HCT116 (cell line): ENCODE measurements at regions not wholly inside any gene's neighbourhood (a gene's known extent, or its start where the extent isn't known, plus 50 kb on each side); places are given as distances from the start of the nearest gene placed in this dataset.

Source experiments
- ATF3 ChIP-seq: IDR thresholded peaks from 2 replicates; pipeline ENCODE4 v1.6.1; 2012
- CTCF ChIP-seq, 3 experiments: fragments of 200-600 bp in 1 of 3; sonication (generic) in 1 of 3; IDR thresholded peaks in 2 of 3; conservative IDR thresholded peaks in 1 of 3; 2 replicates each; pipeline ENCODE4 v1.5.1; 2012 to 2017; ENCODE audit warnings: low read depth in 2 of 3, low read length in 2 of 3, antibody characterized with exemption in 1 of 3, borderline replicate concordance in 1 of 3, control low read depth in 1 of 3, mild to moderate bottlenecking in 1 of 3, mixed read lengths in 1 of 3, mixed run types in 1 of 3, moderate library complexity in 1 of 3; ENCODE audit not compliant: insufficient read depth in 1 of 3
- EZH2 ChIP-seq: fragments of 200-600 bp; sonication (generic); IDR thresholded peaks from 2 replicates; pipeline ENCODE4 v1.6.1; 2017; ENCODE audit warnings: antibody characterized with exemption, mixed run types
- EZH2phosphoT487 ChIP-seq: fragments of 200-600 bp; IDR thresholded peaks from 2 replicates; pipeline ENCODE4 v1.6.1; 2018; ENCODE audit warnings: antibody characterized with exemption, borderline replicate concordance
- JUND ChIP-seq: IDR thresholded peaks from 2 replicates; pipeline ENCODE4 v1.6.1; 2012
- MAX ChIP-seq: IDR thresholded peaks from 2 replicates; pipeline ENCODE4 v1.6.1; 2012
- POLR2A ChIP-seq: IDR thresholded peaks from 2 replicates; pipeline ENCODE4 v1.7.0; 2011; ENCODE audit warnings: borderline replicate concordance; ENCODE audit not compliant: insufficient read depth, insufficient read length; ENCODE audit errors: extremely low read depth
- POLR2AphosphoS5 ChIP-seq: IDR thresholded peaks from 2 replicates; pipeline ENCODE4 v1.6.1; 2011; ENCODE audit warnings: mild to moderate bottlenecking, low read depth, low read length, moderate library complexity
- REST ChIP-seq: IDR thresholded peaks from 2 replicates; pipeline ENCODE4 v1.6.1; 2012; ENCODE audit warnings: low read depth
- SIN3A ChIP-seq: IDR thresholded peaks from 2 replicates; pipeline ENCODE4 v1.6.1; 2012; ENCODE audit warnings: low read depth
- SRF ChIP-seq: IDR thresholded peaks from 2 replicates; pipeline ENCODE4 v1.6.1; 2012; ENCODE audit warnings: low read depth
- YY1 ChIP-seq: IDR thresholded peaks from 2 replicates; pipeline ENCODE4 v1.6.1; 2011; ENCODE audit warnings: low read length, low read depth, moderate library complexity, mild to moderate bottlenecking; ENCODE audit not compliant: insufficient replicate concordance; ENCODE audit errors: extremely low read depth
- ZBTB33 ChIP-seq: IDR thresholded peaks from 2 replicates; pipeline ENCODE4 v1.6.1; 2011; ENCODE audit warnings: mild to moderate bottlenecking, low read length, moderate library complexity; ENCODE audit not compliant: insufficient replicate concordance; ENCODE audit errors: extremely low read depth

- TF ChIP-seq MAX = no peak
- TF ChIP-seq YY1 = no peak
- TF ChIP-seq EZH2 = no peak
- TF ChIP-seq CTCF (IDR thresholded peaks at IDR 0.05 in 2 of 3, conservative IDR thresholded peaks at IDR 0.05 in 1 of 3; ENCODE audit: borderline replicate concordance in 1 of 3, insufficient read depth in 1 of 3, low read depth in 2 of 3, low read length in 2 of 3) = no peak
- no peak for TF ChIP-seq ZBTB33
- TF ChIP-seq POLR2A = no peak
- no peak for TF ChIP-seq SIN3A
- no peak for TF ChIP-seq EZH2phosphoT487
- TF ChIP-seq SRF = no peak
- TF ChIP-seq ATF3 = no peak
- no peak for TF ChIP-seq POLR2AphosphoS5
- TF ChIP-seq REST = no peak
- no peak for TF ChIP-seq JUND
Observed at GRCh38 chr1:4032571-4032970, 132.5 kb upstream of the C1orf174 start.
